ENCODE measurements at regions not wholly inside any gene's neighbourhood (a gene's known extent, or its start where the extent isn't known, plus 50 kb on each side); places are given as distances from the start of the nearest gene placed in this dataset.

GRCh38 chr6:120005292-120005976 lies 655.9 kb upstream of the MAN1A1 start:
- Histone ChIP-seq H3K27me3 (no peaks in the 10 kb centered on the region), H3K27ac (no peak overlapping the region), H3K4me1 (no peaks in the 10 kb centered on the region), H3K9me3 (no peaks in the 10 kb centered on the region), H3K36me3 (no peaks in the 10 kb centered on the region), H3K4me3 (no peak overlapping the region)
- WGBS, 2 donors (ENCODE audit: low coverage in 1 of 2) = 86 to 100% methylated on average over 4 to 12 of the region's 12 CpGs
- TF ChIP-seq EP300 (IDR thresholded peaks at IDR 0.05) = no peak
- TF ChIP-seq POLR2AphosphoS5 (IDR thresholded peaks at IDR 0.05) = no peak
- no peak for TF ChIP-seq POLR2A (IDR thresholded peaks at IDR 0.05)
- TF ChIP-seq CTCF (IDR thresholded peaks at IDR 0.05) = no peak
- ATAC-seq = no peak

- TF ChIP-seq EP300 (IDR thresholded peaks at IDR 0.05) (no peak), CTCF (IDR thresholded peaks at IDR 0.05) (no peak), POLR2A (IDR thresholded peaks at IDR 0.05) (no peak), POLR2AphosphoS5 (IDR thresholded peaks at IDR 0.05) (no peak)
- Histone ChIP-seq H3K9me3 (no peaks in the 10 kb centered on the region), H3K4me3 (no peak overlapping the region), H3K4me1 (no peaks in the 10 kb centered on the region), H3K27me3 (no peaks in the 10 kb centered on the region), H3K36me3 (no peaks in the 10 kb centered on the region), H3K27ac (no peak overlapping the region)
- 100% methylated on average over 1 of the region's 3 CpGs; no CpG with 5 or more reads in 1 of the 2 donors for WGBS, 2 donors (ENCODE audit: low coverage in 1 of 2)
- ATAC-seq = peak; percentile 34
Measured at GRCh38 chr6:119986934-119987549, 637.5 kb upstream of the MAN1A1 start.

GRCh38 chr6:119985952-119986736 lies 636.6 kb upstream of the MAN1A1 start:
- TF ChIP-seq POLR2AphosphoS5 (IDR thresholded peaks at IDR 0.05) = no peak
- no peak for TF ChIP-seq POLR2A (IDR thresholded peaks at IDR 0.05)
- TF ChIP-seq EP300 (IDR thresholded peaks at IDR 0.05) = no peak
- no peak for TF ChIP-seq CTCF (IDR thresholded peaks at IDR 0.05)
- H3K9me3 ChIP-seq = no peaks in the 10 kb centered on the region
- no peak for ATAC-seq
- 93% methylated on average over 3 of the region's 4 CpGs; no CpG with 5 or more reads in 1 of the 2 donors for WGBS, 2 donors (ENCODE audit: low coverage in 1 of 2)
- H3K4me3 ChIP-seq = no peak overlapping the region
- H3K4me1 ChIP-seq = no peaks in the 10 kb centered on the region
- no peaks in the 10 kb centered on the region for H3K36me3 ChIP-seq
- no peaks in the 10 kb centered on the region for H3K27me3 ChIP-seq
- H3K27ac ChIP-seq = no peak overlapping the region

GRCh38 chr6:119980802-119981201 lies 631.2 kb upstream of the MAN1A1 start:
- no peak overlapping the region for H3K27ac ChIP-seq
- no peaks in the 10 kb centered on the region for H3K4me1 ChIP-seq
- H3K9me3 ChIP-seq = no peaks in the 10 kb centered on the region
- no peak for TF ChIP-seq POLR2AphosphoS5 (IDR thresholded peaks at IDR 0.05)
- TF ChIP-seq CTCF (IDR thresholded peaks at IDR 0.05) = no peak
- TF ChIP-seq EP300 (IDR thresholded peaks at IDR 0.05) = no peak
- TF ChIP-seq POLR2A (IDR thresholded peaks at IDR 0.05) = no peak
- WGBS, 2 donors (ENCODE audit: low coverage in 1 of 2) = 79 to 100% methylated on average over 1 of the region's 1 CpG
- H3K27me3 ChIP-seq = no peaks in the 10 kb centered on the region
- ATAC-seq = no peak
- H3K36me3 ChIP-seq = no peaks in the 10 kb centered on the region
- no peak overlapping the region for H3K4me3 ChIP-seq

Measured in gastroesophageal sphincter (tissue), 4 donors.